Astrocyte of the cerebellum (primary cell): ENCODE measurements at regions not wholly inside any gene's neighbourhood (a gene's known extent, or its start where the extent isn't known, plus 50 kb on each side); places are given as distances from the start of the nearest gene placed in this dataset.

Experiments used
- DNase-seq: peaks from one replicate; pipeline ENCODE4 v3.0.0-alpha.2; 2011; ENCODE audit warnings: low read depth
- H3K4me3 ChIP-seq: 2 replicates; pipeline ENCODE4 v1.5.1; 2011; ENCODE audit warnings: mild to moderate bottlenecking, low read depth, low read length, moderate library complexity
- CTCF ChIP-seq: IDR thresholded peaks from 2 replicates; pipeline ENCODE4 v1.5.1; 2012; ENCODE audit warnings: low read length, low read depth, moderate library complexity, mild to moderate bottlenecking; ENCODE audit errors: missing control alignments
- in situ Hi-C: cut with HindIII; loops from 2 replicates; pipeline ENCODE4 v1.10.0; 2017; ENCODE audit warnings: low sequenced_read_pairs

GRCh38 chr2:217301142-217301925 lies 441.5 kb upstream of the TNP1 start:
- TF ChIP-seq CTCF, result no peak
- in situ Hi-C loops, result no loop called here
- no peak for DNase-seq
- no peak overlapping the region for H3K4me3 ChIP-seq

- DNase-seq, result no peak
- H3K4me3 ChIP-seq, result no peak overlapping the region
- in situ Hi-C loops, result no loop called here
- no peak for TF ChIP-seq CTCF
Measured at GRCh38 chr2:217299590-217299989, 439.7 kb upstream of the TNP1 start.

- in situ Hi-C loops, result no loop called here
- DNase-seq, result no peak
- H3K4me3 ChIP-seq, result no peak overlapping the region
- no peak for TF ChIP-seq CTCF
Measured at GRCh38 chr2:217297096-217297495, 437.2 kb upstream of the TNP1 start.

DNA sequence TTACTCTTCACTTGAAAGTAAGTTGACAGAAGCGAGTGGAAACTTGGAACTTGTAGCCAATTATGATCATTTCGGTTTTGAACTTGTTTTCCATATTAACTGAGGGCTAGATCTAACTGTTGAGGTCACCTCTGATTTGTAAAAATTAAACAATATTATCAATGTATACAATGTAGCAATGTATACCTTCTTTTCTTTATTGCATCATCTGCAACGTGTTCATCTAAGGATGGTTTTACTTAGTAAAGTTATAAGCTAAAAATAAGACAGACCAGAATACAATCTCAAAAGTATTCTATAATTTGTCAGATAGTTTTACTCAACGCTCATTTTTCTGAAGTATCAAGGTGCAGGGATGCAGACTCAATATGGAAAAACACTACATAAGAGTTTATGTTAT lies 435.0 kb upstream of the TNP1 start:
- H3K4me3 ChIP-seq, result no peak overlapping the region
- DNase-seq, result no peak
- in situ Hi-C loops, result no loop called here
- TF ChIP-seq CTCF, result no peak

DNA sequence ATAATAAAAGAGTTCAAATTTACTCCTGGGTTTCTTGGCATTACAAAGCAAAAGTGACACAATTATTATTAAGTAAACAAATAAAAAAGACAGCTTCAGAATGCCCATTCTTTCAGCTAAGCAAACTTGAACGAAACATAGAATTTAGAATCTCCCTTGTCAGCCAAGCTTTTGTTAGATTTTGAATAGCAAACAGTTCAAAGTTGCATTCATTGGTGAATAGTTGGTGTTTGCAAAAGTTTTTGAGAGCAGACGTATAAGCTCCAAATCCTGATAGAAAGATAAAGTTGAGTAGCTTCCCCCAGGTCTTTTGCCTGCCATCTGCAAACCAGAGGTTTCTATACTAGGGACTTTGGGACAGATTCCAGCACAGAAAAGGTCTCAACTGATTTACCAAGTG lies 434.3 kb upstream of the TNP1 start:
- in situ Hi-C loops, result no loop called here
- TF ChIP-seq CTCF, result no peak
- no peak overlapping the region for H3K4me3 ChIP-seq
- no peak for DNase-seq

DNA sequence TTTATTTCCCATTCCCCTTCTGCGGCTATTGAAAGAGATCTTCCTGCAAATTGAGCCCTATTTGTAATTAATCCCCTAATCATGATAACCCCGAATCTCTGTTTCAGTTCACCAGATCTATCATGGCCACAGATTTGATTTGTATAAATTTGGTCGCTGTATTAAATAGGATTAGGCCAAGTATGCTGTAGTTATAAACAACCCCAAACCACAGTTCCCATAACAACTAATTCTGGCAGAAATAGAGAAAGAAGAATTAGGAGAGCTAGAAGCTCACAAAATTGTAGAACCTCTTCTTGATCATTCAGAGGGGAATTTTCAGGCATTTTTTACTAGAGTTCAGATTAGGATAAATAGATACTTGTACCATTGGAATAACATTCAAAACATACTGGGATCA lies 433.7 kb upstream of the TNP1 start:
- TF ChIP-seq CTCF, result no peak
- in situ Hi-C loops, result no loop called here
- no peak for DNase-seq
- no peak overlapping the region for H3K4me3 ChIP-seq
